Activated T-helper 17 cell treated with anti-CD3 and anti-CD28 coated beads, Interleukin-2, amount 50 U/mL, for 72 hours (primary cell): ENCODE measurements at regions not wholly inside any gene's neighbourhood (a gene's known extent, or its start where the extent isn't known, plus 50 kb on each side); places are given as distances from the start of the nearest gene placed in this dataset.
A peak's percentile ranks its signal among the peaks of the same experiment; 100 is the strongest.

ENCODE experiments used
- ATAC-seq: fragments of 150-1000 bp; cut with Tn5 transposase; replicated peaks from 2 replicates; pipeline ENCODE4 v1.10.0; 2021; ENCODE audit warnings: mild to moderate bottlenecking, moderate library complexity
- H3K27ac Mint-ChIP-seq: one replicate; pipeline ENCODE4 v1.8.0; 2022; ENCODE audit warnings: mixed read lengths
- H3K27me3 Mint-ChIP-seq: one replicate; pipeline ENCODE4 v1.8.0; 2022; ENCODE audit warnings: mixed read lengths
- H3K36me3 Mint-ChIP-seq: one replicate; pipeline ENCODE4 v1.8.0; 2022; ENCODE audit warnings: low read depth, mild to moderate bottlenecking, mixed read lengths
- H3K4me1 Mint-ChIP-seq: one replicate; pipeline ENCODE4 v1.8.0; 2022; ENCODE audit warnings: mixed read lengths
- H3K4me3 Mint-ChIP-seq: one replicate; pipeline ENCODE4 v1.8.0; 2022; ENCODE audit warnings: mild to moderate bottlenecking, mixed read lengths
- H3K9me3 Mint-ChIP-seq: one replicate; pipeline ENCODE4 v1.8.0; 2022; ENCODE audit warnings: mixed read lengths

DNA sequence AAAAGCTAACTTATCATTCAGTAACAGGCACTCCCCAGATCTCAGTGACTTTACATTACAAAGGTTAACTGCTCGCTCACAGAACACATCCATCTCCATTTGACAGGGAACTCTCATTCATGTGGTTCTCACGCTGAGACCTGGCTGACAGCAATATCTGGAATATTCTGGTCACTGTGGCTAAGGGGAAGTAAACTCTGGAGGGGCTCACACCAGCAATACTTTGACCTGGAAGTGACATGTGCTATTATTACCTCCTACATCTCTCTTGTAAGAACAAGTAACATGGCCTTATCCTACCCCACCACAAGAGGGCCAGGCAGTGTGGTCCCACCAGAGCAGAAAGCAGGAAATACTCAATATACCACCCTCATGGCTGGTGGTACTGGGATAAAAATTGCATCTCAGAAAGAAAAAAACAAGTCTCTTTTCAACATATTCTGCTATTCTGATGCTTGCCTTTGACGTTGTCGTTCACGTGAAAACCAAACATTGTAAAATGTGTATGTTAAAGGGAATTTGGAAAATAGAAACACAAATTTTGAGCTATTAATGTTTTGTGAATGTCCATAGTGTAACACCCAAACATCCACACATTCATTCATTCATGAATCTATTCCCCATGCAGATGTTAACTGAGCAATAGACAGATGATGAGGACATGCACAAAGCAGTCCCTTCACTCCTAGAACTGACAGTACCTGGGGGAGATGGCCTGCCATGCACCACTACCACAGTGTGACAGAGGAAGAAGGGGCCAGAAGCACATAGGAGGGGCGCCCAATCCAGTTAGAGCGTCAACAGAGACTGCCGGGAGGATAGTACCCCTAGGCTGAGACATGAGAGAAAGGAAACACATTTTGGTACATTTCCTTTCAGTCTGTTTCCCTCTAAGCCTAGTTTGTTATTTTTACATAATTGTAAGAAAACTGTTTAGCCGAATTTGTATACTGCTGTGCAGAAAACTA, 166.0 kb upstream of the SP4 start:
- no peak overlapping the region for H3K4me3 Mint-ChIP-seq
- H3K36me3 Mint-ChIP-seq = no peaks in the 10 kb centered on the region
- peaks cover 8% of the 10 kb centered on the region for H3K4me1 Mint-ChIP-seq
- no peak overlapping the region for H3K27ac Mint-ChIP-seq
- H3K27me3 Mint-ChIP-seq = peaks cover 3% of the 10 kb centered on the region
- peak; percentile 55 for ATAC-seq
- H3K9me3 Mint-ChIP-seq = no peaks in the 10 kb centered on the region

DNA sequence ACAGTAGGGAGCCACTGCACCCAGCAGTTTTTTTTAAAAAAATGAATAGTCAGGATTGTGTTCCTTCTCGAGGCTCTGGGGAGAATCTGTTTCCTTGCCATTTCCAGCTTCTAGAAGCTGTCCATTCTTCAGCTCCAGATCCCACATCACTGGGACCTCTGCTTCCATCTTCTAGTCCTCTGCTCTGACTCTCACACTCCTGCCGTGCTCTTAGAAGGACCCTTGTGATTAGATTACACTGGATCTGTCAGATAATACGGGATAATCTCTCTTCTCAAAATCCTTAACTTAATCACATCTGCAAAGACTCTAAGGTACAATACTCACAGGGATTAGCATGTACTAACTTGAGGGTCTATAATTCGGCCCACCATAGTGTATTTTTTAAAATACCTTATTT, 158.9 kb upstream of the SP4 start:
- Mint-ChIP-seq H3K36me3 (no peaks in the 10 kb centered on the region), H3K9me3 (no peaks in the 10 kb centered on the region), H3K4me3 (no peak overlapping the region), H3K27me3 (no peaks in the 10 kb centered on the region), H3K4me1 (no peaks in the 10 kb centered on the region), H3K27ac (no peak overlapping the region)
- no peak for ATAC-seq

DNA sequence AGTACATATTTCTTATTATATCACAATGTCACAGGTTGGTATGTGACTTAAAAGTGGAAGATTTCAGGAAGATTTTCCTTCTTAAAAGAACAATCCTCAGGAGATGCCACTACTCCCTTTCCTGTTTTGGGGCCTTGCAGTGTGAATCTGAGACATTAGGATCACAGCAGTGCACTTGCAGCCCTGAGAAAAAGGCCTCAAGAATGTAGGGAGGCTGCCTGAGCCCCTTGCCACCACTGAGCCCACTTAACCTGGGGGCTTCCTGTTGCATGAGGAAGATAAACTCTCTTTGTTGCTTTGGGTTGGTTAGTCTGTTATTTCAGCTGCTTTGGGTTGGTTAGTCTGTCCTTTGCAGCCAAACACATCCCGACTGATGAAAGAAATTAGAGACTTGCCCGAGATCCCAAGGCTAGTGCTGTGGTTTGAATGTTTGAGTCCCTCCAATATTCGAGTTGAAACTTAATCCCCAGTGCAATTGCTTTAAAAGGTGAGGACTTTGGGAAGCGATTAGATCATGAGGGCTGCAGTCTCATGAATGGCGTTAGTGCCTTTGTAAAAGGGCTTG, 151.3 kb upstream of the SP4 start:
- Mint-ChIP-seq H3K27me3 (no peaks in the 10 kb centered on the region), H3K4me3 (no peak overlapping the region), H3K9me3 (no peaks in the 10 kb centered on the region), H3K36me3 (no peaks in the 10 kb centered on the region), H3K27ac (no peak overlapping the region), H3K4me1 (no peaks in the 10 kb centered on the region)
- no peak for ATAC-seq

DNA sequence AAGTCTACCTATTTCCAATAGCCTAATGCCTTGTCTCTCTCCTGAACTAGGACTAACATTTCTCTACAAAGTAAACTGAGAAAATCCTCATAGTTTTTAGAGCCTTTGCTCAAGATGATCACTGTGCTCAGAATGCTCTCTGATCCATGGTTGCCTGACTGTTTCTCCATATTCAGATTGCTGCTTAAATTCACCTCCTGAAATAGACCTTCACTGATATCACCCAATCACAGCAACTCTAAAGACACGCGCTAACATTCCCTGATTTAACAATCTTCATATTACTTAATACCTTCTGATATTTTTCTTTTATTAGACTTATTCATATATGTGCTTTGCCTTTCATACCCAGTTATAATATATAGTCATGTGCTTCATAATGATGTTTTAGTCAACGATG, 148.9 kb upstream of the SP4 start:
- no peaks in the 10 kb centered on the region for H3K36me3 Mint-ChIP-seq
- no peaks in the 10 kb centered on the region for H3K9me3 Mint-ChIP-seq
- H3K4me1 Mint-ChIP-seq = no peaks in the 10 kb centered on the region
- no peaks in the 10 kb centered on the region for H3K27me3 Mint-ChIP-seq
- no peak for ATAC-seq
- H3K27ac Mint-ChIP-seq = no peak overlapping the region
- no peak overlapping the region for H3K4me3 Mint-ChIP-seq

DNA sequence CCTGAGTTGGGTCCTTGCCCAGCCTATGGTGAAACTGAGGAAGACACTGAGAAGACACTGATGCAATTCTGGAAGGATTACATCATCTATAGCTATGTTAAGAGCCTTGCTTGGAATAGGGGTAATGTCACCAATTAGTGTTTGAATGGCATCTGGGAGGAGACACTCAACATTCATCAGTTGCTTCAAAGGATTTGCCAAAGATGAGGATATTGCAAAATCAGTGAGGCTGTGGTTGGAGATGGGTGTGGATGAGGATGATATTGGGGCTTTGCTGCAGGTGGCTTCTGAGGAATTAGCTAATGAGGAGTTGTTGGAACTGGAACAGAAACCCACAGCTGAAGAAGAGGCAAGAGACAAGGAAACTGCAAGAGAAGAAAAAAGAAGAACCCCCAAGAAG, 146.7 kb upstream of the SP4 start:
- no peaks in the 10 kb centered on the region for H3K27me3 Mint-ChIP-seq
- no peaks in the 10 kb centered on the region for H3K4me1 Mint-ChIP-seq
- H3K4me3 Mint-ChIP-seq = no peak overlapping the region
- H3K36me3 Mint-ChIP-seq = no peaks in the 10 kb centered on the region
- H3K9me3 Mint-ChIP-seq = no peaks in the 10 kb centered on the region
- no peak overlapping the region for H3K27ac Mint-ChIP-seq
- ATAC-seq = no peak

DNA sequence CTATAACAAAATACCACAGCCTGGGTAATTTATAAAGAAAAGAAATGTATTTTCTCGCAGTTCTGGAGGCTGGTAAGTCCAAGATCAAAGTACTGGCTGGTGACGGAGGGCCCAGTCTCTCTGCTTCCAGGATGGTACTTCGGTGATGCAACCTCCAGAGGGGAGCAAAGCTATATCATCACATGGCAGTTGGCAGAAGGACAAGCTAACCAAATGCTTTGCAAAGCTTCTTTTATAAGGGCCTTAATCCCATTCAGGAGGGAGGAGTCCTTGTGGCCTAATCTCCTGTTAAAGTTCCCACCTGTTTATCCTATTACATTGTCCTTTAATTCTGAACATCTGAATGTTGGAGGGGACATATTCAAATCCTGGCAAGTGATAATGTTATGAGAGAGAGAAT, 134.1 kb upstream of the SP4 start:
- H3K27ac Mint-ChIP-seq = no peak overlapping the region
- H3K9me3 Mint-ChIP-seq = no peaks in the 10 kb centered on the region
- no peaks in the 10 kb centered on the region for H3K27me3 Mint-ChIP-seq
- H3K36me3 Mint-ChIP-seq = no peaks in the 10 kb centered on the region
- no peak for ATAC-seq
- H3K4me3 Mint-ChIP-seq = no peak overlapping the region
- no peaks in the 10 kb centered on the region for H3K4me1 Mint-ChIP-seq

DNA sequence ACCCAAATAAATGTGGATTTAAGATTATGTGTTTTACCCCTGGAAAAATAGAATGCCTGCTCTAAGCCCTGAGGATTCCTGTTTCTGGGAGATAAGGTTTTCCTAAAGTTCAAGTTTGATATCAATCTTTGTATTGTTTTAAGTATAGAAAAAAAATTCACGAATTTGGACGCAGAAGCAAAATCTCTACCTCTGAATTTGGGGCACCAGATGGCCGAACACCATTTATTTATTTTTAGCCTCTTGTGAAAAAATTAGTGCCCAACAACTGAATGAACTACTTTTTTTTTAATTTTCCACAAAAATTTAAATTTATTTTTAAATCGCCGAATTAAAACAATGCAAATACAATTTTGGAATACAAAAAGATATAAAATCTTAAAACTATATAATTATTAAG, 128.1 kb upstream of the SP4 start:
- Mint-ChIP-seq H3K27ac (no peak overlapping the region), H3K9me3 (no peaks in the 10 kb centered on the region), H3K4me1 (no peaks in the 10 kb centered on the region), H3K4me3 (no peak overlapping the region), H3K36me3 (no peaks in the 10 kb centered on the region), H3K27me3 (no peaks in the 10 kb centered on the region)
- ATAC-seq = no peak

DNA sequence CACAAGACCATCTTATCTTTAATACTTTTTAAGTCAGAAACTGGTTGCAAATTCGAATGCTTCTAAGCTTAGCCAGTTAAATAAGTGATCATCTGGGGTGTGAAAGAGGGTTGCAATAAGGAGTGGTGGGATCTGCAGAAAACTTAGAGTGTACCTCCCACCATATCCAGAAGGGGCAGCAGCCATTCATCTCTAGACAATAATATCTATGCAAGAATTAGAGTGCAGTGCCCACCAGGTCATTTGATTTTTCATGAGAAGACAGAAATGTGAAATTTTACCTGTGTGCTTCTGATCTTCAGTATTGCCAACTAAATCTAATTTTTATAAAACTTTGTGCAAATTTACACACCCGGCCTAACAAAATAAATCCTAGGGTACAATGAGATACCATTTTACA, 127.2 kb upstream of the SP4 start:
- H3K36me3 Mint-ChIP-seq = no peaks in the 10 kb centered on the region
- H3K9me3 Mint-ChIP-seq = no peaks in the 10 kb centered on the region
- no peak for ATAC-seq
- H3K4me3 Mint-ChIP-seq = no peak overlapping the region
- H3K27me3 Mint-ChIP-seq = no peaks in the 10 kb centered on the region
- peaks cover 5% of the 10 kb centered on the region for H3K4me1 Mint-ChIP-seq
- no peak overlapping the region for H3K27ac Mint-ChIP-seq

DNA sequence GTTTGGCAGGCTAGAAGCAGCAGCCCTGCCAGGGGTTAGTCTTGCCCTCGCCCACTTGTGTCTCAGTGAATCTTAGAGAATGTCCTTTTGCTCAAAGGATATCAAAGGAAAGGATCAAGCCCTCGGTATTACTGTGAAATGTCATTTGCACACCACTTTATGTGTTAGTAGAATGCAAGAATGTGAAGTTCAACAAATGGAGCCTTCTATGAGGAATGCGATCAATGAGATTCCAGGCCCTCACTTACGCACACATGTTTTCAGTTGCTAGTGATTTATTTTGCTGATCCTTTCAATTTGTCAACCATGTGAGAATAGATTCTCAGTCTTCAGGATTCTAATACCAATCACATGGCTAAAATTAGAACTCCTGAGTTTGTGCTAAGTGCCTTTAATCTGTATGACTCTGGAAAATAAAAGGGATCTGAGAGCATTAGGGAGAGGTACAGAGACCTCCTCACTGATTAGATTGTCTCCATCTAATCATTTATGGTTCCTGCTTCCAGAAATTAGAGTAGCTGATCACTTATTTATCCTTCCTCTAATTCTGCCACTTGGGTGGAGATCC, 123.0 kb upstream of the SP4 start:
- peaks cover 18% of the 10 kb centered on the region for H3K4me1 Mint-ChIP-seq
- no peak for ATAC-seq
- no peaks in the 10 kb centered on the region for H3K27me3 Mint-ChIP-seq
- no peaks in the 10 kb centered on the region for H3K36me3 Mint-ChIP-seq
- H3K4me3 Mint-ChIP-seq = peak overlapping the region; percentile 36
- peak overlapping the region; percentile 50 for H3K27ac Mint-ChIP-seq
- H3K9me3 Mint-ChIP-seq = peaks cover 8% of the 10 kb centered on the region

DNA sequence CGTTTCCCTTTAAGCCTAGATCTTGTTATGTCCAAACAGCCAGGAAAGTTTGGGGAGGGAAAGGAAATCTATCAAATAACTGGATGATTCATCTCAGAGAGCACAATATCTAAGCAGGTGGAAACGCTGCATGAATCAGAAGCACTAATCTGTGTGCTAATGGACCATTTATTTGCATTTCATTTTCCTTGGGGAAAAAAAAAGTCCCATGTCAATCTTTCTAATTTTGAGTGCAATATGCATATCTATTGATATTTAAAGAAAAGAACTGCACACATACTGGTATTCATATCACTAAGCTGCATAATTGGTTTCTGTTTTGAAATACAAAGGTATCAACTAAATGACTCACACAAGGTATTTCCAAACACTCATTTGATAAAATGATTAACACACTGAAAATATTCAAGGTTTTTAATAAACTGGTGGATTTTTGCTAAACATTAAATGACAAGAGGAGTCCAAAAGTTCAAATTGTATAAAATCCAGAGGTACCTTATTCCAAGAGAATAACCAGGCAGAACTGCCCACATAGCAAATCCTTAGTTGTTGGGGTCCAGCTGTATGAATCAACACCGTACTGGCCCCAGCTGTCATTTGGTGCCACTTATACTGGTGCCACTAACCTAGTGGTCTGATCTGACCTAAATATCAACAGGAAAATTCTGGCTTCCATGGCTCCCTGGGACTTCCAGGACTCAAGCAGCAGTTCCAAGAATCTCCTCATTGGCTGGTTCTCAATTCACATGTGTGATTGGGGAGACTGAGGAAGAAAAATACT, 122.2 kb upstream of the SP4 start:
- Mint-ChIP-seq H3K27me3 (no peaks in the 10 kb centered on the region), H3K4me1 (peaks cover 18% of the 10 kb centered on the region), H3K27ac (peak overlapping the region; percentile 50), H3K4me3 (peak overlapping the region; percentile 36), H3K9me3 (peaks cover 8% of the 10 kb centered on the region), H3K36me3 (no peaks in the 10 kb centered on the region)
- ATAC-seq = peak; percentile 93

DNA sequence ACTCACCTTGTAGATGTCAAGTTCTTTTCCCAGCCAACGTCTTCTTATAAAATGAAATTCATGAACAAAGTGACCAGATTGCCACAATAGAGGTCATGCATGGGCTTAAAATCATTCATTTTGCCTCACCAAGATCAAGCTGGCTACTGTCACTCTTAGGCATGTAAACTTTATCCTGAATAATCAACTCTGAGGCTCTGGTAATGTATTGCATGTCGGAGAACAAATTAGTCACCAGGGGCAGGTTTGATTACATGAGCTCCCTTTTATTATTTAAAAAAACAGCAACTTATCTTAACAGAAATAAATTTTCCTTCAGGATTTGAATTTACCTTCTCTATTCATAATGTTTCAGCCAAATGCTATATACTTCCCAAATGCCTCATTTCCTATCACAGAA, 112.9 kb upstream of the SP4 start:
- H3K4me3 Mint-ChIP-seq = no peak overlapping the region
- H3K4me1 Mint-ChIP-seq = no peaks in the 10 kb centered on the region
- H3K27ac Mint-ChIP-seq = no peak overlapping the region
- no peaks in the 10 kb centered on the region for H3K27me3 Mint-ChIP-seq
- no peaks in the 10 kb centered on the region for H3K9me3 Mint-ChIP-seq
- H3K36me3 Mint-ChIP-seq = no peaks in the 10 kb centered on the region
- ATAC-seq = no peak

DNA sequence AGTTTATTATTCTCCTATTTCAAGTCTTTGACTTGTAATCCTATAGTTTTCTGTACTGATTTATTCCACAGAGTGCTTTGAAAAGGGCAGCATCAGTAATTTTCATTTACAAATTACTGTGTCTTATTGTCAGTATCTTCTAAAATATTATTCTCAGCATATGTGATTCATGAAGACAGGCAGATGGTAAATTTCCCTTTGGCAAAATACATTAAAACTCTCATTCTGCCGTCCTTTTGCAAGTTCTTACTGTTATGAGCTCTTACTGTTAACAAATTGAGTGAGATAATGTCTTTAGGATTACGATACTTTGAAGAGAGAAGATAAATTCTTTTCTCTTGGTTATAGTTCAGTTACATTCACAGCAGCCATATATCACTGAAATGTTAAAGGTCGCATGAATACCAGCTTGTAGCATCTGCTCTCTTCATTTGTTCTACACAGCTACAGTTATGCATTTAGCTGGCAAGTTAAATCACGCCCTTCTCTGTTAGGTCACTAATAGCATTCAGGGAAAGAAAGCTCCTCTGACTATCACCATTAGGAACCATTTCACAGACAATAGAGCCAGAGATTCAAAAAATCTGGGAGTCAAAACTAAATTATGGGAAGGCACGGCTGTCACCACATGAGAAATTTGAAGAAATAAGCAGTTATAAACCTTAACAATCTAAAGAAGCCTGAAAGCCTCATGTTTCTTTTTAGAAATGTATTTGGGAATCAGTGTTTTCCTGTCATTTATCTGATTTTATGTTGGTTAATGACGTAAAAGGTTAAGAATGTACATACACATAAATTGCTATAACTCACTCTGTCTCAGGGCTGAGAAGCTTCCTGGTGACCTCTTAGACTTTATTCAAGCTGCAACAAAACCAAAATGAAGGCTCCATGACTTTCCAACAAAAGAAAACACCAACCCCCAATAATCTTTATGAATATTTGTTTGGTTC, 109.6 kb upstream of the SP4 start:
- no peaks in the 10 kb centered on the region for H3K9me3 Mint-ChIP-seq
- no peak overlapping the region for H3K27ac Mint-ChIP-seq
- H3K4me3 Mint-ChIP-seq = no peak overlapping the region
- H3K36me3 Mint-ChIP-seq = no peaks in the 10 kb centered on the region
- no peaks in the 10 kb centered on the region for H3K27me3 Mint-ChIP-seq
- no peak for ATAC-seq
- H3K4me1 Mint-ChIP-seq = no peaks in the 10 kb centered on the region

DNA sequence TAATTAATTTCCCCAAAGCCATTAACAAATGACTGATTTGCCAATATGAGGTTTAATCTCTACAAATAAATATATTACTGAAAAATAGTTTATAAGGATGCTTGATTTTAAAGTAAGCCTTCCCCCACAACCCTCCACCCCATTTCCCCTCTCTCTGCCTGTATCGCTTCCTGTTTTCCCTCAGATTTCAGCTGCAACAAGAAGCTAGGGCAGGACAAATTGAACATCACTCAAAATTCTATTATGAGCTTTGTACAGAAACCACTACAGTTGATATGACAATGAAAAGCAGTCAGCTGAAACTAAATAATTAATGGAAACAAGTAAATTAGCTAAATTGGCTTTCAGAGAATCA, 109.0 kb upstream of the SP4 start:
- H3K4me3 Mint-ChIP-seq = no peak overlapping the region
- no peak for ATAC-seq
- no peaks in the 10 kb centered on the region for H3K4me1 Mint-ChIP-seq
- H3K27me3 Mint-ChIP-seq = no peaks in the 10 kb centered on the region
- H3K36me3 Mint-ChIP-seq = no peaks in the 10 kb centered on the region
- no peak overlapping the region for H3K27ac Mint-ChIP-seq
- H3K9me3 Mint-ChIP-seq = no peaks in the 10 kb centered on the region

DNA sequence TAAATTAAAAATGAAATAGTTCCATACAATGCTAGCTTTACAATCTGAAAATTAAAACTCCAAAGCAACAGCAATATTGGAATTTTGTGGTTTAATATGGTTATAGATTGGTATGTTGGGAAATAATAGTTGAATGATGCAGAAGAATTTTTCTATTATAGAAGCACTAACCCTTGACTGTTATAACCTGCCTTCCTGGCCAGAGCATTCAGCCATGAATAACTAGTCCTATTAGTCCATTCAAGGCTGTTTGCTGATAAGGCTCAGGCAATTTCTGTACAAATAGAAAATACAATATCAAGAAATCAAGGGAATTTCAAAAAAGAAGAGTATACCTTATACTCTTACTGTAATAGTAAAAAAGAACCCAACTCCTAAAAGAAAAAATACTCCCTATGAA, 101.6 kb upstream of the SP4 start:
- Mint-ChIP-seq H3K4me3 (no peak overlapping the region), H3K4me1 (no peaks in the 10 kb centered on the region), H3K27ac (no peak overlapping the region), H3K36me3 (no peaks in the 10 kb centered on the region), H3K27me3 (no peaks in the 10 kb centered on the region), H3K9me3 (no peaks in the 10 kb centered on the region)
- ATAC-seq = no peak
